Upper lobe of left lung (tissue), 6 donors: ENCODE measurements at regions not wholly inside any gene's neighbourhood (a gene's known extent, or its start where the extent isn't known, plus 50 kb on each side); places are given as distances from the start of the nearest gene placed in this dataset.

Experiments
- ATAC-seq, 2 donors: fragments of 200-7000 bp; cut with Tn5 transposase; one replicate each; pipeline ENCODE4 v1.9.1; 2022; ENCODE audit warnings: mild to moderate bottlenecking in 2 of 2, moderate library complexity in 2 of 2; ENCODE audit not compliant: low FRiP score in 2 of 2
- DNase-seq, 2 donors: peaks; one replicate each; pipeline ENCODE4 v3.0.0-alpha.2; 2019 to 2020
- H3K27ac ChIP-seq, 4 donors: fragments of 200-600 bp; sonication (generic); one replicate each; pipeline ENCODE4 v1.5.1; 2016 to 2019
- H3K27me3 ChIP-seq, 4 donors: fragments of 200-600 bp; sonication (generic); one replicate each; pipeline ENCODE4 v1.5.1; 2017 to 2019
- H3K36me3 ChIP-seq, 4 donors: fragments of 200-600 bp; sonication (generic); one replicate each; pipeline ENCODE4 v1.5.1; 2016 to 2019
- H3K4me1 ChIP-seq, 4 donors: fragments of 200-600 bp; sonication (generic); one replicate each; pipeline ENCODE4 v1.5.1; 2018 to 2019
- H3K4me3 ChIP-seq, 4 donors: fragments of 200-600 bp; sonication (generic); one replicate each; pipeline ENCODE4 v1.5.1; 2017 to 2019; ENCODE audit warnings: mild to moderate bottlenecking in 2 of 4, moderate library complexity in 1 of 4
- H3K9me3 ChIP-seq, 4 donors: fragments of 200-600 bp; sonication (generic); one replicate each; pipeline ENCODE4 v1.5.1; 2018 to 2019
- EP300 ChIP-seq, 4 donors: sonication (generic); formaldehyde crosslinking; IDR thresholded peaks; one replicate each; pipeline ENCODE4 v1.5.1; 2017; ENCODE audit warnings: antibody characterized with exemption in 4 of 4, control low read depth in 2 of 4
- POLR2A ChIP-seq, 4 donors: fragments of 450-650 bp; IDR thresholded peaks; one replicate each; pipeline ENCODE4 v1.5.1; 2016 to 2017; ENCODE audit warnings: antibody characterized with exemption in 4 of 4, mild to moderate bottlenecking in 2 of 4
- POLR2AphosphoS5 ChIP-seq, 2 donors: sonication (generic); formaldehyde crosslinking; IDR thresholded peaks; one replicate each; pipeline ENCODE4 v1.5.1; 2017; ENCODE audit warnings: antibody characterized with exemption in 2 of 2
- WGBS, 2 donors: methylation state at CpG; one replicate each; pipeline ENCODE4 v1.1.5; 2017 to 2018; 5-methylcytosine and 5-hydroxymethylcytosine counted together
- TF ChIP-seq, protein P1 (sequence below), 6 experiments: fragments of 450-650 bp in 4 of 6; fragments of 200-600 bp in 2 of 6; sonication (generic) in 2 of 6; IDR thresholded peaks; one replicate each; pipeline ENCODE4 v1.5.1; 2016 to 2019; ENCODE audit warnings: antibody characterized with exemption in 6 of 6
- donor health status: DM: no; HTN: no; CAD: no; lungs with moderate emphysema.
- donor health status: DM: no; HTN: yes; CAD: no; lungs with severe emphysema.

DNA sequence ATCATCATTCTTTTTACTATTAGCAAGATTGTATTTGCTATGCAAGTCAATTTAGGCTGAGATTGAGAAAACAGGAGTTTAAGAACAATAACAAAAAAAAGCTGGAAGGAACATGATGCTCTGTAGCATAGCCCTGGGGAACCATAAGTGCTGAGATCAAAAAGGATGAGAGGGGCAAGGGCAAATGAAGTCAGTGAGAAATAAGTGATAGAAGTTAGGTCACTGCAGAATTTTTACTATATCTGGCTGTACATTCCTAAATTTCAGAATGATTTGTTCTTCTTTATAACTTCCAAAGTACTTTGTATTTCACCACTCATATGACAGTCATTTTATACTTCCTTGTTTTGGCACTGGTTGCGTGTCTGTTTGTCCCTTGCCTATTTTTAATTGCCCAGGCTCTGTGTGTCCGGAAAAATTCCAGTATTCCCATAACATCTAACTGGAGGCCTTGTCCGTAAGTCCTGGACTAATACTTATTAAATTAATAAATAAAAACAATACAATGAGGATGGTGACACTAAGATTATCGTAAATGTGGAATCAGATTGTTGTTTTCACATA, 444.7 kb downstream of the TENT5A start:
- Histone ChIP-seq H3K27ac (no peak overlapping the region), H3K27me3 (no peaks in the 10 kb centered on the region), H3K4me1 (no peaks in the 10 kb centered on the region), H3K9me3 (no peaks in the 10 kb centered on the region), H3K36me3 (no peaks in the 10 kb centered on the region), H3K4me3 (no peak overlapping the region)
- 92 to 93% methylated on average over 4 of the region's 4 CpGs for WGBS, 2 donors
- ATAC-seq (no peak), DNase-seq (no peak)
- no peak for TF ChIP-seq POLR2AphosphoS5 (IDR thresholded peaks at IDR 0.05)

DNA sequence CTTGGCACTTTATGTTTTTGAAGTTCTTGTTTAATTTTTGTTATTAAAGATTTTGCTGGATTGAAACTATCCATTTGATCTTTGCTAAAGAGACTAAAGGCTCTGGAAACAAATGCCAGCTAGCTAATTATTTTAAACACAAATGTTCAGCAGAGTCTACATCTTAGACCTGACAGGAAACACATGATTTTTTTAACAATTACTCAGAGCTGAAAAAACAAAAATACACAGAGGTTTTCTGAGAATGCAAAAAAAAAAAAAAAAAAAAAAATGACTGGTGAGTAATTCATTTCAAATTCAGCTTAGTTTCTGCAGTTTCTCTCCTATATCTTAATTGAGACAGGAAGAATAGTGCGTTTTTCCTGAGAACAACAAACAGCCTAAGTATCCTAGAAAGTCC, 448.0 kb downstream of the TENT5A start:
- H3K4me3 ChIP-seq = no peak overlapping the region
- TF ChIP-seq POLR2A (IDR thresholded peaks at IDR 0.05) = no peak
- no peaks in the 10 kb centered on the region for H3K27me3 ChIP-seq
- ATAC-seq (no peak), DNase-seq (no peak)
- H3K36me3 ChIP-seq = no peaks in the 10 kb centered on the region
- no peak overlapping the region for H3K27ac ChIP-seq
- 49 to 52% methylated on average over 1 of the region's 1 CpG for WGBS, 2 donors
- no peaks in the 10 kb centered on the region for H3K9me3 ChIP-seq
- no peaks in the 10 kb centered on the region for H3K4me1 ChIP-seq

DNA sequence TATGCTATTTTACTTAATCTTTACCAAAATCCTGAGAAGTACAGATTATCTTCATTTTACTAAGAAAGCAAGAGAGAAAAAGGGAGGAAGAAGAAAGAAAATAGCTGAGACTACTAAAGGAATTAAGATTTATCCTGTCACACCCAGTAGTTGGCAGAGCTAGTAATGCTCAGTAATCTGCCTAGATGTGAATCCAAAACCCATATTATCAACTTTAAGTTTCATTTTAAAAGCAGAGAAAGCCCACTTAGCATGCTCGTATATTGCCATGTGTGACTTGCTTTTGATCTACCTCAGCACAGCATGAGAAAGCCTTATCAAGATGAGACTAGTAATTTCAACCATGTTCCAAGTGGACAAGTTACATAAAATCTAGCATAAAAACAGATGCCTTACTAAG, 451.5 kb downstream of the TENT5A start:
- ATAC-seq (no peak), DNase-seq (no peak)
- Histone ChIP-seq H3K9me3 (no peaks in the 10 kb centered on the region), H3K27ac (no peak overlapping the region), H3K4me3 (no peak overlapping the region), H3K27me3 (no peaks in the 10 kb centered on the region), H3K4me1 (no peaks in the 10 kb centered on the region), H3K36me3 (no peaks in the 10 kb centered on the region)
- TF ChIP-seq, protein P1, sequence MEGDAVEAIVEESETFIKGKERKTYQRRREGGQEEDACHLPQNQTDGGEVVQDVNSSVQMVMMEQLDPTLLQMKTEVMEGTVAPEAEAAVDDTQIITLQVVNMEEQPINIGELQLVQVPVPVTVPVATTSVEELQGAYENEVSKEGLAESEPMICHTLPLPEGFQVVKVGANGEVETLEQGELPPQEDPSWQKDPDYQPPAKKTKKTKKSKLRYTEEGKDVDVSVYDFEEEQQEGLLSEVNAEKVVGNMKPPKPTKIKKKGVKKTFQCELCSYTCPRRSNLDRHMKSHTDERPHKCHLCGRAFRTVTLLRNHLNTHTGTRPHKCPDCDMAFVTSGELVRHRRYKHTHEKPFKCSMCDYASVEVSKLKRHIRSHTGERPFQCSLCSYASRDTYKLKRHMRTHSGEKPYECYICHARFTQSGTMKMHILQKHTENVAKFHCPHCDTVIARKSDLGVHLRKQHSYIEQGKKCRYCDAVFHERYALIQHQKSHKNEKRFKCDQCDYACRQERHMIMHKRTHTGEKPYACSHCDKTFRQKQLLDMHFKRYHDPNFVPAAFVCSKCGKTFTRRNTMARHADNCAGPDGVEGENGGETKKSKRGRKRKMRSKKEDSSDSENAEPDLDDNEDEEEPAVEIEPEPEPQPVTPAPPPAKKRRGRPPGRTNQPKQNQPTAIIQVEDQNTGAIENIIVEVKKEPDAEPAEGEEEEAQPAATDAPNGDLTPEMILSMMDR (IDR thresholded peaks at IDR 0.05) = no peak
- no peak for TF ChIP-seq POLR2A (IDR thresholded peaks at IDR 0.05)
- no peak for TF ChIP-seq POLR2AphosphoS5 (IDR thresholded peaks at IDR 0.05)
- no peak for TF ChIP-seq EP300 (IDR thresholded peaks at IDR 0.05)
- WGBS, 2 donors = 36 to 63% methylated on average over 1 of the region's 1 CpG

- no peak overlapping the region for H3K4me3 ChIP-seq
- no peaks in the 10 kb centered on the region for H3K27me3 ChIP-seq
- no peaks in the 10 kb centered on the region for H3K36me3 ChIP-seq
- no peak for ATAC-seq
- WGBS, 2 donors = 86 to 90% methylated on average over 3 of the region's 3 CpGs
- no peaks in the 10 kb centered on the region for H3K4me1 ChIP-seq
- H3K9me3 ChIP-seq = no peaks in the 10 kb centered on the region
- TF ChIP-seq, protein P1 (IDR thresholded peaks at IDR 0.05) = no peak
- TF ChIP-seq POLR2A (IDR thresholded peaks at IDR 0.05) (no peak), POLR2AphosphoS5 (IDR thresholded peaks at IDR 0.05) (no peak), EP300 (IDR thresholded peaks at IDR 0.05) (no peak)
- no peak overlapping the region for H3K27ac ChIP-seq
- DNase-seq = no peak
These were observed 453.7 kb downstream of the TENT5A start for GRCh38 chr6:81298751-81299150.

DNA sequence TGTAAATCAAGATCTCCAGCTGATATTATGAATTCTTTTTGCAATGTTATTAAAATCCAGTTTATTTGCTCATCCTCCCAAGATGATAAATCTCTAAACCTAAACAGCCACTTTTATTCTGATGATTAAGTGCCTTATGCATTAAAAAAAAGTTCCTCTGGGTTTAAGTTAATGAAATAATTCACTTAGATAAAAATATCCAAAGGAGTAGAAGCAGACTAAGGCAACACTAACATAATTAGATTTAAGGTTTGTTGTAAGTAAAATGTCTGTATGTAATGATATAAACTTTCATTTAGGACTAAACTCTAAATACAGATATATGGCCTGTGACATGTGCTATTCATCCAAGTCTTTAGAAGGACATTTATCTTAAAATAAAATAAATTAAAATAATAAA, 457.2 kb downstream of the TENT5A start:
- no peak for TF ChIP-seq POLR2A (IDR thresholded peaks at IDR 0.05)
- TF ChIP-seq, protein P1 (IDR thresholded peaks at IDR 0.05) = no peak
- no peak for TF ChIP-seq EP300 (IDR thresholded peaks at IDR 0.05)
- TF ChIP-seq POLR2AphosphoS5 (IDR thresholded peaks at IDR 0.05) = no peak
- H3K27me3 ChIP-seq = no peaks in the 10 kb centered on the region
- no peak overlapping the region for H3K27ac ChIP-seq
- no peaks in the 10 kb centered on the region for H3K9me3 ChIP-seq
- no peak for DNase-seq
- H3K4me3 ChIP-seq = no peak overlapping the region
- no peaks in the 10 kb centered on the region for H3K36me3 ChIP-seq
- no peaks in the 10 kb centered on the region for H3K4me1 ChIP-seq
- no peak for ATAC-seq

DNA sequence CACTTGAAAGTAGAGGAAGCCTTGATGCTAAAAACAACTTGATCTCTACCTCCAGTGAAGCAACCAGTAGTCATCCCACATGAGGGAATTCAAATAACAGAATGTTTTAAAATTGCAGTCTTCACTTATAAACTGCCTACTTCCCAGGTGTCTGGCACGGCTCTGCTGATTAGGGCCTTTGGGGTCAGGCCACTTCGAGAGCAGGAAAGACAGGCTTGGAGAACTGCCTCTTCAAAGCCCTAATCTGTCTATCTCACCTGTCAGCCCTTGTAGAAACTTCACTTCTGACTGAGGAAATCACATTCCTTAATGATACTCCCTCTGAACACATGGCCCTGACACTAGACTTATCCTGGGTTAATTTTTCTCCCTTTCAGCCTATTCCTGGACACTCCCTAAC, 458.6 kb downstream of the TENT5A start:
- Histone ChIP-seq H3K4me1 (no peaks in the 10 kb centered on the region), H3K9me3 (no peaks in the 10 kb centered on the region), H3K36me3 (no peaks in the 10 kb centered on the region), H3K4me3 (no peak overlapping the region), H3K27me3 (no peaks in the 10 kb centered on the region), H3K27ac (no peak overlapping the region)
- WGBS, 2 donors = 38 to 60% methylated on average over 2 of the region's 2 CpGs
- no peak for ATAC-seq
- TF ChIP-seq POLR2AphosphoS5 (IDR thresholded peaks at IDR 0.05) (no peak), EP300 (IDR thresholded peaks at IDR 0.05) (no peak), POLR2A (IDR thresholded peaks at IDR 0.05) (no peak)
- TF ChIP-seq, protein P1 (IDR thresholded peaks at IDR 0.05) = no peak
- no peak for DNase-seq
